K562 (cell line): ENCODE measurements at regions not wholly inside any gene's neighbourhood (a gene's known extent, or its start where the extent isn't known, plus 50 kb on each side); places are given as distances from the start of the nearest gene placed in this dataset.

Source experiments
- AFF1 ChIP-seq, 2 experiments: fragments of 450-650 bp; IDR thresholded peaks; 2 replicates each; pipeline ENCODE4 v1.6.1; 2018; ENCODE audit warnings: mild to moderate bottlenecking in 2 of 2, low read depth in 1 of 2; ENCODE audit not compliant: partially characterized antibody in 2 of 2
- BDP1 ChIP-seq: IDR thresholded peaks from 3 replicates; pipeline ENCODE4 v1.6.1; 2011; ENCODE audit not compliant: insufficient read length, insufficient read depth
- CBFA2T2 ChIP-seq: fragments of 450-650 bp; conservative IDR thresholded peaks from 2 replicates; pipeline ENCODE4 v1.6.1; 2017; ENCODE audit warnings: mild to moderate bottlenecking
- CXXC5 ChIP-seq: fragments of 250-450 bp; sonication (Bioruptor Pico); IDR thresholded peaks from 2 replicates; pipeline ENCODE4 v1.8.0; 2022; ENCODE audit warnings: inconsistent platforms, mild to moderate bottlenecking, moderate library complexity
- E2F1 ChIP-seq: sonication (generic); formaldehyde crosslinking; IDR thresholded peaks from 2 replicates; pipeline ENCODE4 v1.8.1; 2023; ENCODE audit warnings: mild to moderate bottlenecking, missing genetic modification reagents, moderate library complexity
- GATA2 ChIP-seq: sonication (generic); formaldehyde crosslinking; IDR thresholded peaks from 2 replicates; pipeline ENCODE4 v1.4.0; 2020; ENCODE audit warnings: mild to moderate bottlenecking, missing genetic modification reagents
- GTF2F1 ChIP-seq: IDR thresholded peaks from 2 replicates; pipeline ENCODE4 v1.6.1; 2011; ENCODE audit warnings: low read depth, low read length, improper control_type of control experiment
- NCOA6 ChIP-seq: fragments of 450-650 bp; IDR thresholded peaks from 2 replicates; pipeline ENCODE4 v1.6.1; 2017; ENCODE audit warnings: mild to moderate bottlenecking
- NONO ChIP-seq, 2 experiments: fragments of 200-400 bp in 1 of 2; fragments of 450-650 bp in 1 of 2; formaldehyde crosslinking in 1 of 2; IDR thresholded peaks; 2 replicates each; pipeline ENCODE4 v1.6.1; 2017; ENCODE audit warnings: low read depth in 2 of 2, mild to moderate bottlenecking in 2 of 2, moderate library complexity in 2 of 2, low read length in 1 of 2
- NR0B1 ChIP-seq: fragments of 450-650 bp; IDR thresholded peaks from one replicate; pipeline ENCODE4 v1.6.1; 2018; ENCODE audit warnings: mild to moderate bottlenecking, moderate library complexity; ENCODE audit not compliant: partially characterized antibody
- OTX1 ChIP-seq: fragments of 450-650 bp; formaldehyde crosslinking; IDR thresholded peaks from 2 replicates; pipeline ENCODE4 v1.4.0; 2022; ENCODE audit warnings: mild to moderate bottlenecking
- PHB ChIP-seq: fragments of 250-450 bp; sonication (Bioruptor Pico); IDR thresholded peaks from 2 replicates; pipeline ENCODE4 v1.5.0; 2021
- RBM15 ChIP-seq: fragments of 200-400 bp; formaldehyde crosslinking; IDR thresholded peaks from 2 replicates; pipeline ENCODE4 v1.6.1; 2018; ENCODE audit warnings: mild to moderate bottlenecking, low read length, moderate library complexity; ENCODE audit not compliant: insufficient read depth
- RBM25 ChIP-seq: fragments of 200-400 bp; formaldehyde crosslinking; IDR thresholded peaks from 2 replicates; pipeline ENCODE4 v1.6.1; 2018; ENCODE audit warnings: low read length, low read depth, moderate library complexity; ENCODE audit not compliant: severe bottlenecking
- RNF219 ChIP-seq: fragments of 250-450 bp; sonication (Bioruptor Pico); IDR thresholded peaks from 2 replicates; pipeline ENCODE4 v1.5.0; 2022; ENCODE audit warnings: mild to moderate bottlenecking
- SMARCA5 ChIP-seq: fragments of 450-650 bp; IDR thresholded peaks from 2 replicates; pipeline ENCODE4 v1.6.1; 2016
- SMARCE1 ChIP-seq: fragments of 450-650 bp; IDR thresholded peaks from 2 replicates; pipeline ENCODE4 v1.7.1; 2016; ENCODE audit warnings: mild to moderate bottlenecking
- TAF15 ChIP-seq: fragments of 200-400 bp; formaldehyde crosslinking; IDR thresholded peaks from 2 replicates; pipeline ENCODE4 v1.6.1; 2017; ENCODE audit warnings: mild to moderate bottlenecking, low read depth, low read length, moderate library complexity
- TCF3 ChIP-seq: sonication (generic); formaldehyde crosslinking; IDR thresholded peaks from 2 replicates; pipeline ENCODE4 v1.4.0; 2020; ENCODE audit warnings: mild to moderate bottlenecking, missing genetic modification reagents
- ZKSCAN8 ChIP-seq: fragments of 200-800 bp; sonication (Bioruptor generic); IDR thresholded peaks from 2 replicates; pipeline ENCODE4 v1.6.1; 2016; ENCODE audit warnings: missing genetic modification characterization, missing compliant biosample characterization

- TF ChIP-seq RNF219 (CRISPR knock-in tag) (no peak), E2F1 (CRISPR knock-in tag) (no peak), NR0B1 (no peak), SMARCE1 (peak; percentile 80; the same call in 1 of the 2 replicates), NONO (IDR thresholded peaks at IDR 0.05; ENCODE audit: low read depth in 2 of 2, low read length in 1 of 2) (no peak), NCOA6 (0 out of 2 replicates have a peak, but pooled peaks have one; percentile 31), BDP1 (no peak), RBM25 (no peak), OTX1 (CRISPR knock-in tag) (no peak), CBFA2T2 (peak; percentile 83), TAF15 (no peak), ZKSCAN8 (peak; percentile 98), SMARCA5 (peak; percentile 49; the same call in 1 of the 2 replicates), GTF2F1 (no peak), CXXC5 (CRISPR knock-in tag) (peak; percentile 92), RBM15 (no peak), PHB (CRISPR knock-in tag) (no peak), GATA2 (CRISPR knock-in tag) (peak; percentile 22; the same call in 1 of the 2 replicates), AFF1 (IDR thresholded peaks at IDR 0.05; ENCODE audit: low read depth in 1 of 2, partially characterized antibody in 2 of 2) (no peak), TCF3 (CRISPR knock-in tag) (peak; percentile 60)
These were observed 96.6 kb upstream of the ERRFI1 start (continued) for GRCh38 chr1:8122477-8123407.
